ENCODE measurements at regions not wholly inside any gene's neighbourhood (a gene's known extent, or its start where the extent isn't known, plus 50 kb on each side); places are given as distances from the start of the nearest gene placed in this dataset.
"Not testable (repeated sequence)": the region's sequence is repeated elsewhere in the genome, so short reads cannot be mapped to it uniquely, and the experiment has no call there.

DNA sequence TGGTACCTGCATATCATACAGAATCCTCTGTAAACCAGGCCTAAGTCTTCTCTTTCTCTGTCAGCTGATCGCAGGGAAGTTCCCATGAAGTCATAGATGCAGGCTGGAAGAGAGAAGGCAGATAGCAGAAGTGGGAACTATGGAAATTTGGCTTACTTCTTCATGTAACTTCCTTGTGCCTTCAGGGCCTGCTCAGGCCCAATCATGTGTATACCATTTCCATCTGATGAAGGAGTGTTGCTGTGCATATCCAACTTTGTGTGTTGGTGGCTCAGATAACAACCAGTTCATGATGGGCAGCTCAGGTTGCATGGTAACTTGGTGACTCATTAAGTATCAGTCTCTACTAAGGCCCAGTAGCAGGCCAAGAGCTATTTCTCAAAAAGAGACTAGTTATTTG lies 53.1 kb upstream of the CEP295 start:
- Mint-ChIP-seq H3K9me3 (peaks cover under 1% of the 10 kb centered on the region), H3K27me3 (no peaks in the 10 kb centered on the region), H3K36me3 (no peaks in the 10 kb centered on the region), H3K27ac (no peak overlapping the region), H3K4me3 (no peak overlapping the region), H3K4me1 (no peaks in the 10 kb centered on the region)
- ATAC-seq, result peak; percentile 12

DNA sequence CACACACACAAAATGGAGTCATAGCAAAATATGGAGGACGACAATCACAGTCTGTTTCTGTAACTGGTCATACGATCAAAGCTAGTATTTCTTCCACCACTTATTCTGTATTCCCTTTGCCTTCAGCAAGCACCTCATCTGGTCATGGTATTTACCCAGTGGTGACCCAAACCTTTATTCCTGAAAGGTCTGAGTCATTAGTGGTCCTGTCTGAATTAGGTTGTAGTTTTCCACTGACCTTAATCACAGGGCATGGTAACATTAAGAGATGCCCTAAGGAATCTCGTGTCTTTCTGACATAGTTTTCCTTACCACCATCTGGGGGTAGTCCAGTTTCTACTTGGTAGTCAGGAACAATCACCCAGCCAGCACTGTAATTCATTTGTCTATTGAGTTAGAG lies 54.8 kb upstream of the CEP295 start:
- Mint-ChIP-seq H3K27me3 (no peaks in the 10 kb centered on the region), H3K36me3 (no peaks in the 10 kb centered on the region), H3K9me3 (peaks cover 2% of the 10 kb centered on the region), H3K4me1 (no peaks in the 10 kb centered on the region), H3K27ac (no peak overlapping the region), H3K4me3 (no peak overlapping the region)
- ATAC-seq, result no peak

DNA sequence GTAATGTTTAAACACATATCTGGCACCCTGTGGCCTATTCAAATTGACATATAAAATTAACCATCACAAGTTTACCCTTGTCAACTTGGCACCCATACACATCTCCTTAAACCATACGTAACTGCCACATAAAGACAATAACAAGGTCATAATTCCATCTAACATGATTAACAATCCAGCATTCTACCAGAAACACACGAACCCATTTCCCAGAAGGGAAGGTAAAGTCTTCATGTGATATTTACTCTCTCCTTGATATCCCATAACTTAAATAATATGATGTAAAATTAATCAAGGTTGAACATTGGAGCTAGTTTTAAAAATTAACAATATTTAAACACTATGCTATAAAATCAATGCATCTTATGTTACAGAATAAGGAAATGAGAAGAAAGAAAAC lies 55.2 kb upstream of the CEP295 start:
- Mint-ChIP-seq H3K9me3 (peaks cover 2% of the 10 kb centered on the region), H3K27ac (no peak overlapping the region), H3K4me3 (no peak overlapping the region)

DNA sequence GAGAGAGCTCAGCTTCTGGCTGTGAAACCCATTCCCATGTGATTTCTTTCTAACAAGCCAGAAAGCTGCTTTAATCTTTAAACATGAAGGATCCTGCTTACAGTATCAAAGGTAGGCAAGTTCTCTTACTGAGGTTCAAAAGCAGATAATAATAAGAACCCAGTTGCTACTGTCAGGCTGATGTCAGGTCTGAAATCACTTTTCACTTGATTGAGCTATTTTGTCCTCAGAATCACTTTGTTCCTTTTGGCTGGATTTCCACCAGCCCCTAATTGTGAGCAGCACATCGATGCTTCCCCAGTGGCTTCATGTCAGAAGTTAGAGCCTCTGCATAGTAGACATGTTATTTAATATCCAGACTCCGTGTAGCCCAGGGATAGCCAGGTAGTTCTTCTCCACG lies 55.8 kb upstream of the CEP295 start:
- Mint-ChIP-seq H3K9me3 (peaks cover 2% of the 10 kb centered on the region), H3K27ac (no peak overlapping the region), H3K36me3 (no peaks in the 10 kb centered on the region), H3K4me3 (no peak overlapping the region), H3K4me1 (no peaks in the 10 kb centered on the region), H3K27me3 (no peaks in the 10 kb centered on the region)
- ATAC-seq, result no peak

More for the DNA sequence above, 55.2 kb upstream of the CEP295 start:
- Mint-ChIP-seq H3K27me3 (no peaks in the 10 kb centered on the region), H3K4me1 (no peaks in the 10 kb centered on the region), H3K36me3 (no peaks in the 10 kb centered on the region)
- no peak for ATAC-seq

DNA sequence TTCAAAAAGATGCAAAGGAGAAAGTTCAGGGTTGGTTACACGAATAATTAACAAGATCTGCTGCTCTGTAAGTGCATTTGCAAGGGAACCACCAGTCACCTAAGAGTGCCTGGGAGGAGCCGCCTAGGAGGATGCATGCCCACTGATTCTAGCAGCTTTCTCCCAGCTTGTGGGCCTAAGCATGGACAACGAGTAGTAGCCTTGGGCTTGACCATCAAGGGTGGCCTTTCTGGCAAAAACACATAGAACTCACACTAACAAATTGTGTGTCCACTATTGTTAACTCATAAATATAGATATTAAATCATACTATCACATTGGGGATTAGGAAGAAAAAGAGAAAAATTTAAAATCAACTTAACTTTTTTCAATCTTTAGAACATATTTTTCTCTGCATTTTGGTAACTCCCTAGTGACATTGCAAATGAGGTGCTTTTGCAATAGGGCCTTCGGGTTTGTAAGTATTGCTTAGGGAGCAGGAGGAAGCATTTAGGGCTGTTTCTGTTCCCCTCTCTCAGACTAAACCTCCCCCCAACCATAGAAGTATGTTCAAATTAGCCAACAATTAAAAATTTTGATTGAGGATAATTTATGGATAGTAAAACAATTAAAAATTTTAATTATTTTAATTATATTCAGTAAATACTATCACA lies 57.3 kb upstream of the CEP295 start:
- ATAC-seq, result no peak
- peaks cover 10% of the 10 kb centered on the region for H3K27me3 Mint-ChIP-seq
- no peak overlapping the region for H3K4me3 Mint-ChIP-seq
- no peaks in the 10 kb centered on the region for H3K4me1 Mint-ChIP-seq
- peaks cover 2% of the 10 kb centered on the region for H3K9me3 Mint-ChIP-seq
- no peak overlapping the region for H3K27ac Mint-ChIP-seq
- H3K36me3 Mint-ChIP-seq, result no peaks in the 10 kb centered on the region

DNA sequence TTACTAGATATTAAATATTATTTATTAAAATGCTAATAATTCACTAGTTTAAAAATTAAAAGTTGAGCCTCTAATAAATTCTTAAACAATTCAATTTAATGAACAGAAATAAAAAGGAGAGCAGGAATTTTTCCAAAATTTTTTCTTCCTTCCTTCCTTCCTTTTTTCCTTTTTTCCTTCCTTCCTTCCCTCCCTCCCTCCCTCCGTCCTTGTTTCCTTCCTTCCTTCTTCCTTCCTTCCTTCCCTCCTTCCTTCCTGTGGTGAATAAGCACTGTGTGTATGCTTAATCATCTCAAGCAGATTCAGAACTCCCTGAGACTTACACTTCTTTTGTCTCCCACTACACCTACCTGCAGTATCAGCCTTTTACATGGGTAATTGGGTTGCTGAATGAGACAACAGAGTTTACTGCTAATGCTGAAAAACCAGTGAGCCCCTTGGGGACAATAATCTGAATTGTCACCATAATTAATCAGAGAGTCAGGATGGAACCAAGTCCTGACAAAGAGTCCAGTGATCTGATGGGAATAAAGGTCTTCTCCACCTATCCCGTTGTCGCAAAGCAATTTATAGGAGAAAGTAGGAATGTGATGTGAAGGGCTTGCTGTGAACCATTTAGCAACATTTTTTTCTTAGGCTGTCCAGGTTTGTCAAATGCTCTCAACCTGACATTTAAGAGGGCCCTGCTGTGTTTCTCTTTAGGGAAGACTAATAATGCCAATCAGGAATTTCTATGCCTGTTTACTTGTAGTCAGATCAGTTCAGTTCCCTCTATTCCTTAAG lies 58.1 kb upstream of the CEP295 start:
- no peaks in the 10 kb centered on the region for H3K4me1 Mint-ChIP-seq
- no peak overlapping the region for H3K4me3 Mint-ChIP-seq
- H3K27ac Mint-ChIP-seq, result no peak overlapping the region
- H3K36me3 Mint-ChIP-seq, result no peaks in the 10 kb centered on the region
- peaks cover 17% of the 10 kb centered on the region for H3K27me3 Mint-ChIP-seq
- peaks cover 2% of the 10 kb centered on the region for H3K9me3 Mint-ChIP-seq
- ATAC-seq, result no peak

DNA sequence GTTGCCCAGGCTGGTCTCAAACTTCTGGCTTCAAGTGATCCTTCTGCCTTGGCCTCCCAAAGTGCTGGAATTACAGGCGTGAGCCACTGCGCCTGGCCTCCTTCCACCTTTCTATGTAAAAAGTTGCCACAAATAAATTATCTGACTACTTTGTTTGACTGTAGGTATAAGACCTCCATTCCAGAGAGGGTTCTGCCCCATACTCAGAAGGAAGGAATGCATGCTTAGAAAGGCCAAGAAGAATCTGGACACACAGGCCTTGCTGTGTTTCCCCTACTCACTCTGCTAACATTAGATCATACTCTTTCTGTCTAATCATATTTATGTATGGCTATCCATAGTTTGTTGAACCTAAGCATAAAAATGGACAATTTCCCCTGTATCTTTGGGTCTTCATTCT lies 53.0 kb upstream of the SMCO4 start:
- H3K9me3 Mint-ChIP-seq, H3K36me3 Mint-ChIP-seq: not testable (repeated sequence)

More for the DNA sequence above, 53.0 kb upstream of the SMCO4 start:
- ATAC-seq, H3K27ac Mint-ChIP-seq, H3K4me1 Mint-ChIP-seq, H3K4me3 Mint-ChIP-seq: not testable (repeated sequence)
- H3K27me3 Mint-ChIP-seq, result peaks cover 18% of the 10 kb centered on the region

Measured in stimulated activated memory B cell treated with anti-CD40 and anti-IgM and Interleukin-4, amounts not matched to agents 10 μg/mL and 1 μg/mL and 100 μg/mL, for 72 hours (primary cell).